Natural killer cell (primary cell): ENCODE measurements at regions not wholly inside any gene's neighbourhood (a gene's known extent, or its start where the extent isn't known, plus 50 kb on each side); places are given as distances from the start of the nearest gene placed in this dataset.

Experiments
- ATAC-seq, 3 donors: fragments of 150-1000 bp in 2 of 3; fragments of 200-7000 bp in 1 of 3; cut with Tn5 transposase; 1 replicate in 1 of 3; 2 replicates in 2 of 3; pipeline ENCODE4 v1.10.0; 2021; ENCODE audit warnings: mild to moderate bottlenecking in 2 of 3, moderate library complexity in 2 of 3
- DNase-seq, 2 donors: peaks; one replicate each; pipeline versions ENCODE4 v3.0.0 to v3.0.0-alpha.2; 2013 to 2021; ENCODE audit warnings: mixed read lengths in 1 of 2
- H3K27ac ChIP-seq: one replicate; pipeline ENCODE4 v1.5.1; 2013; ENCODE audit warnings: mild to moderate bottlenecking, low read length
- H3K27me3 ChIP-seq: one replicate; pipeline ENCODE4 v1.6.1; 2013; ENCODE audit warnings: low read length; ENCODE audit not compliant: control insufficient read depth, insufficient read depth
- H3K36me3 ChIP-seq: one replicate; pipeline ENCODE4 v1.6.1; 2013; ENCODE audit warnings: low read length; ENCODE audit not compliant: control insufficient read depth, insufficient read depth
- H3K4me1 ChIP-seq: one replicate; pipeline ENCODE4 v1.6.1; 2013; ENCODE audit warnings: low read length; ENCODE audit not compliant: control insufficient read depth, insufficient read depth
- H3K4me3 ChIP-seq: one replicate; pipeline ENCODE4 v1.5.1; 2013; ENCODE audit warnings: low read length
- H3K9me3 ChIP-seq: one replicate; pipeline ENCODE4 v1.6.1; 2013; ENCODE audit warnings: low read length; ENCODE audit not compliant: control insufficient read depth, insufficient read depth
- H3K27ac Mint-ChIP-seq, 2 donors: one replicate each; pipeline ENCODE4 v1.8.0; 2022; ENCODE audit warnings: mild to moderate bottlenecking in 2 of 2, mixed read lengths in 2 of 2, moderate library complexity in 1 of 2
- H3K27me3 Mint-ChIP-seq, 2 donors: one replicate each; pipeline ENCODE4 v1.8.0; 2022; ENCODE audit warnings: low read depth in 2 of 2, mixed read lengths in 2 of 2
- H3K36me3 Mint-ChIP-seq: one replicate; pipeline ENCODE4 v1.8.0; 2022; ENCODE audit warnings: mixed read lengths
- H3K4me1 Mint-ChIP-seq, 2 donors: one replicate each; pipeline ENCODE4 v1.8.0; 2022; ENCODE audit warnings: mixed read lengths in 2 of 2
- H3K4me3 Mint-ChIP-seq: one replicate; pipeline ENCODE4 v1.8.0; 2022; ENCODE audit warnings: mild to moderate bottlenecking, moderate library complexity, mixed read lengths
- H3K9me3 Mint-ChIP-seq, 2 donors: one replicate each; pipeline ENCODE4 v1.8.0; 2022; ENCODE audit warnings: mixed read lengths in 2 of 2
- WGBS: methylation state at CpG from one replicate; pipeline ENCODE4 v1.1.7; 2013; ENCODE audit warnings: missing lambda C conversion rate; ENCODE audit not compliant: insufficient coverage; 5-methylcytosine and 5-hydroxymethylcytosine counted together
- intact Hi-C: fragments of 100-400 bp; cut with micrococcal nuclease; formaldehyde crosslinking; loops from one replicate; pipeline ENCODE4 v1.14.2; 2022
- TF ChIP-seq, protein P1 (sequence below): fragments of 200-600 bp; IDR thresholded peaks from one replicate; pipeline ENCODE4 v1.8.0; 2022; ENCODE audit warnings: antibody characterized with exemption

DNA sequence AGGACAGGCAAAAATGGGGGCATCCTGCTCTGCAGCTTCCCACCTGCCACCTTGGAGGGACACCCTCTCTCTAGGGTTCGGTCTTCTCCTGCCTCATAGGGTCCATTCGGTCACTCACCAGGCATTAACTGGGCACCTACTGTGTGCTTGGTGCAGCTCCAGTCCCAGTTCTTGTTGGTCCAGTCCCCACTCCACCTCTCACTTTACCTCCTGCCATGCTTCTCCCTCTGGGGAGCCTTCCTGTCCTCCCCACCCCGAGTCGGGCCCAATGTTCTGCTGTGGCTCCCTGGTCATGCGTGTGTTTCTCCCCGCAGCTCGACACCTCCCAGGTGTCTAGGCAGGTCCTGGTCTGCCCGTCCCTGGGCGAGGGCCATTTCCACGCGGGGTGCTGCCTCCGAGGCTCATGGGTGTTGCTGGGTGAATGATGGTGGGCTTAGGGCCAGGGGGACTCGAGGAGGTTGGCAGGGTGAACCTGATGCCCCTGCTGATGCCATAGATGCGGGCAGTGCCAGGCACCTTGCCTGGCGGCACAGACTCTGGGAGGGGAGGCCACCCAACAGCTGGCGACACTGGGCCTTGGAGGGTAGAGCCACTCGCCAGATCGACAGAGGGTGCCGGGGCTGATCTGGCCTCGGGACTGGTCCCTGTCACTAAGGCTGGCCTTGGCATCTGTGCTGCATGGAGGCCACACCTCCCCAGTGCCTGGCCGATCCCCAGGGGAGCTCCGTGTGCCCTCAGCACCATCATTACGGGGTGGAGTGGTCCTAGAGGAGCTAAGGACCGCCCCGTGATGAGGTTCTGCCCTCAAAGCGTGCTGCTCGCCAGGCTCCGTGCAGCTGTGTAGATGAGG lies 66.0 kb upstream of the RNU6ATAC start:
- H3K9me3 ChIP-seq: no peaks in the 10 kb centered on the region
- DNase-seq (no peak), ATAC-seq (no peak)
- Mint-ChIP-seq H3K4me1 (no peaks in the 10 kb centered on the region), H3K4me3 (no peak overlapping the region), H3K27ac (no peak overlapping the region), H3K27me3 (peaks cover 0 to 10% of the 10 kb centered on the region in 2 donors), H3K9me3 (no peaks in the 10 kb centered on the region), H3K36me3 (no peaks in the 10 kb centered on the region)
- H3K4me3 ChIP-seq: no peak overlapping the region
- H3K4me1 ChIP-seq: no peaks in the 10 kb centered on the region
- intact Hi-C loops: no loop called here
- TF ChIP-seq, protein P1, sequence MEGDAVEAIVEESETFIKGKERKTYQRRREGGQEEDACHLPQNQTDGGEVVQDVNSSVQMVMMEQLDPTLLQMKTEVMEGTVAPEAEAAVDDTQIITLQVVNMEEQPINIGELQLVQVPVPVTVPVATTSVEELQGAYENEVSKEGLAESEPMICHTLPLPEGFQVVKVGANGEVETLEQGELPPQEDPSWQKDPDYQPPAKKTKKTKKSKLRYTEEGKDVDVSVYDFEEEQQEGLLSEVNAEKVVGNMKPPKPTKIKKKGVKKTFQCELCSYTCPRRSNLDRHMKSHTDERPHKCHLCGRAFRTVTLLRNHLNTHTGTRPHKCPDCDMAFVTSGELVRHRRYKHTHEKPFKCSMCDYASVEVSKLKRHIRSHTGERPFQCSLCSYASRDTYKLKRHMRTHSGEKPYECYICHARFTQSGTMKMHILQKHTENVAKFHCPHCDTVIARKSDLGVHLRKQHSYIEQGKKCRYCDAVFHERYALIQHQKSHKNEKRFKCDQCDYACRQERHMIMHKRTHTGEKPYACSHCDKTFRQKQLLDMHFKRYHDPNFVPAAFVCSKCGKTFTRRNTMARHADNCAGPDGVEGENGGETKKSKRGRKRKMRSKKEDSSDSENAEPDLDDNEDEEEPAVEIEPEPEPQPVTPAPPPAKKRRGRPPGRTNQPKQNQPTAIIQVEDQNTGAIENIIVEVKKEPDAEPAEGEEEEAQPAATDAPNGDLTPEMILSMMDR: no peak
- 82% methylated on average over 28 of the region's 28 CpGs for WGBS
- H3K27ac ChIP-seq: no peak overlapping the region
- no peaks in the 10 kb centered on the region for H3K36me3 ChIP-seq
- no peaks in the 10 kb centered on the region for H3K27me3 ChIP-seq

DNA sequence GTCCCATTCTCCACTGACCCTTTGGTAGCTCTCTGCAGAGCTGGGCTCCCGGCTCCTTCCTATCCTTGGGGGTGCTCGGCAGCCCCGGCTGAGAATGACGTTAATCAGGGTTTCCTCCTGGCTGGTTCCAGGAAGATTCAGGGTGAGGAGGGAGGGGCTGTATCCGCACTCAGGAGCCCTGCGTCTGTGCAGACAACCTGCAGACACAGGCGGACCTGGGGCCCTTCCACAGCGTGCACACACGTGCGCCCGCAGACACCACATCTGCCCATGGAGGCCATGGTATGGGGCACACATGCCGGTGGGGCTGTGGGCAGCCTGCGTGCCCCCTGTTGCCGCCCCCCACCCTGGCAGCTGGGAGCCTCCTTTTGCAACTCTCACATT lies 66.6 kb upstream of the RNU6ATAC start:
- peaks cover 0 to 6% of the 10 kb centered on the region in 2 donors for H3K27me3 Mint-ChIP-seq
- H3K9me3 ChIP-seq: no peaks in the 10 kb centered on the region
- no peaks in the 10 kb centered on the region for H3K36me3 ChIP-seq
- ATAC-seq: no peak
- WGBS: 92% methylated on average over 14 of the region's 14 CpGs
- no peak overlapping the region for H3K4me3 Mint-ChIP-seq
- no peaks in the 10 kb centered on the region for H3K36me3 Mint-ChIP-seq
- no peaks in the 10 kb centered on the region for H3K4me1 Mint-ChIP-seq
- no peaks in the 10 kb centered on the region for H3K9me3 Mint-ChIP-seq
- TF ChIP-seq, protein P1: no peak
- no peaks in the 10 kb centered on the region for H3K27me3 ChIP-seq
- no peak overlapping the region for H3K4me3 ChIP-seq
- no peak overlapping the region for H3K27ac ChIP-seq
- no peak for DNase-seq
- H3K4me1 ChIP-seq: no peaks in the 10 kb centered on the region
- H3K27ac Mint-ChIP-seq: no peak overlapping the region
- intact Hi-C loops: no loop called here

DNA sequence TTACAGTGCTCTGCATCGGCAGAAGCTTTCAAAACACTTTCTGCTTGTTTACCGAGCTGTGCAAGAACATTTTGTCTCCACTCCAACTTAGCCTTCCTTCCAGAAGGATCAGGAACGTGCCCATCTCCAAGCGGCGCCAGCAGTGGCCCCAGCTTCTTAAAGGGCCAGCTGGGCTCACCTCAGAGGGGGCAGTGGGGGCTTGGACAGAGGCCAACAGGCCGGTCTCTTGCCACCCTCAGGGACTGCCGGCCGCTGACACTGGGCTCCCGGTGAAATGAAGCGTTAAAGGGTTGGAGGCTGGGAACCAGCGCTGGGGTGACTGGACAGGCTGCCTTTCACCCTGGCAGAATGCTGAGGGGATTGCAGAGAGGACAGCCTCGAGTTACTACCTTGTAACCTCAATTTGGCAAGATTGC lies 67.0 kb upstream of the RNU6ATAC start:
- WGBS: 84% methylated on average over 12 of the region's 12 CpGs
- Mint-ChIP-seq H3K36me3 (no peaks in the 10 kb centered on the region), H3K4me3 (no peak overlapping the region), H3K27me3 (peaks cover 0 to 6% of the 10 kb centered on the region in 2 donors), H3K4me1 (no peaks in the 10 kb centered on the region), H3K9me3 (no peaks in the 10 kb centered on the region), H3K27ac (no peak overlapping the region)
- ATAC-seq (no peak), DNase-seq (no peak)
- Histone ChIP-seq H3K4me3 (no peak overlapping the region), H3K27me3 (no peaks in the 10 kb centered on the region), H3K4me1 (no peaks in the 10 kb centered on the region), H3K27ac (no peak overlapping the region), H3K36me3 (no peaks in the 10 kb centered on the region), H3K9me3 (no peaks in the 10 kb centered on the region)
- intact Hi-C loops: no loop called here
- TF ChIP-seq, protein P1: no peak

DNA sequence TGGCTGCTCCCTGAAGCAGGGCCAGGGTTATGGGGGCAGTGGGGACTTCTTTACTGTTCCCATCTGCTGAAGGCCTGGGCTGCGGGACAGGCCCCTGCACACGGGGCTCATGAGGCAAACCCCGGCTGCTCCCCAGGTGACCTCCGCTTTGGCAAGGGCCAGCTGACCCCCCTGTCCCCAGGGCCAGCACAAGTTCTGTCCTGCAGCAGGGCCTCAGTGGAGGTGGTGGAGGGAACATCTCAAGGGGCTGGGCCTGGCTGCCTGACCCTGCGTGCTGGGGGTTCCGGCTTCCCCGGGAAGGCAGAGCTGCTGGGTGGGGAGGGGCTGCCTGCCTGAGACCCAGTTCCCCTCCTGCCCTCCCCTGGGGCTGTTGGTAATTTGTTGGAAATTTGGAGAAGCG lies 67.4 kb upstream of the RNU6ATAC start:
- no peaks in the 10 kb centered on the region for H3K9me3 Mint-ChIP-seq
- TF ChIP-seq, protein P1: no peak
- H3K27ac Mint-ChIP-seq: no peak overlapping the region
- Histone ChIP-seq H3K27me3 (no peaks in the 10 kb centered on the region), H3K4me1 (no peaks in the 10 kb centered on the region), H3K27ac (no peak overlapping the region), H3K36me3 (no peaks in the 10 kb centered on the region), H3K9me3 (no peaks in the 10 kb centered on the region), H3K4me3 (no peak overlapping the region)
- no peaks in the 10 kb centered on the region for H3K36me3 Mint-ChIP-seq
- H3K4me3 Mint-ChIP-seq: no peak overlapping the region
- no peaks in the 10 kb centered on the region for H3K4me1 Mint-ChIP-seq
- WGBS: 95% methylated on average over 8 of the region's 8 CpGs
- no peak for ATAC-seq
- DNase-seq: no peak
- intact Hi-C loops: no loop called here
- peaks cover 0 to 6% of the 10 kb centered on the region in 2 donors for H3K27me3 Mint-ChIP-seq
